Astrocyte (in vitro differentiated cells and primary cell): ENCODE measurements at regions not wholly inside any gene's neighbourhood (a gene's known extent, or its start where the extent isn't known, plus 50 kb on each side); places are given as distances from the start of the nearest gene placed in this dataset.

ENCODE experiments used
- CTCF ChIP-seq: IDR thresholded peaks from 2 replicates; pipeline ENCODE4 v1.5.1; 2011; ENCODE audit warnings: low read depth, mild to moderate bottlenecking, inconsistent platforms, low read length, moderate library complexity; ENCODE audit not compliant: insufficient read depth
- EZH2 ChIP-seq: IDR thresholded peaks from 2 replicates; pipeline ENCODE4 v1.6.1; 2012; ENCODE audit warnings: mild to moderate bottlenecking, low read length, inconsistent platforms; ENCODE audit not compliant: insufficient read depth

- TF ChIP-seq CTCF (no peak), EZH2 (no peak)
Measured at GRCh38 chr4:19720190-19720589, 531.5 kb upstream of the SLIT2 start.
